ENCODE measurements at regions not wholly inside any gene's neighbourhood (a gene's known extent, or its start where the extent isn't known, plus 50 kb on each side); places are given as distances from the start of the nearest gene placed in this dataset.

DNA sequence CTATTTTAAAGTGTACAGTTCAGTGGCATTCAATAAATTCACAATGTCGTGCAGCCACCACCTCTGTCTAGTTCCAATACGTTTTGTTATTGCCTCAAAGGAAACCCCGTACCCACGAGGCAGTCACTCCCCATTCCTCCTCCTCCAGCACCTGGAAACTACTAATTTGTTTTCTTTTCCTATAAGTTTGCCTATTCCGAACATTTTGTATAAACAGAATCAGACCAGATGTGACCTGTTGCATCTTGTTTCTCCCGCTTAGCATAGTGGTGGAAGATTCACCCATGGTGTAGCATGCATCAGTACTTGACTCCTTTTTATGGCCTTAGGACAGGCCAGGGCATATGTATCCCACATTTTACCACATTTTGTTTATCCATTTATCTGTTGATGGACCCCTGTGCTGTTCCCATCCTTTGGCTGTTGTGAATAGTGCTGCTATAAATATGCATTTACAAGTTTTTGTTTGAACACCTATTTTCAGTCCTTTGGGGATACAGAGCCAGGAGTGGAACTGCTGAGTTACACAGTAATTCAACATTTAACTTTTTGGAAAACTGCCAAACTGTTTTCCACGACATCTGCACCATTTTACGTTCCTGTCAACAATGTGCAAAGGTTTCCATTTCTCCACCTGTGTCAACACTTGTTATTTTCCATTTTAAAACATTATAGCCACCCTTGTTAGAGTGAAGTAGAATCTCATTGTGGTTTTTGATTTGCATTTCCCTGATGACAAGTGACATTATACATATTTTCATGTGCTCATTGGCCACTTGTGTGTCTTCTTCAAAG lies 57.8 kb upstream of the STX18 start:
- Histone ChIP-seq H3K4me1 (ENCODE audit: control extremely low read depth in 1 of 4, control insufficient read depth in 4 of 4, insufficient read depth in 4 of 4, low read length in 3 of 4) (no peaks in the 10 kb centered on the region), H3K9me3 (ENCODE audit: control extremely low read depth in 1 of 5, control insufficient read depth in 4 of 5, insufficient read depth in 2 of 5, low read depth in 1 of 5, low read length in 4 of 5) (peaks cover 0 to 12% (median 10%) of the 10 kb centered on the region in 5 experiments), H3K4me3 (ENCODE audit: control insufficient read depth in 1 of 7, extremely low read depth in 1 of 7, insufficient read depth in 4 of 7, low read depth in 2 of 7, low read length in 6 of 7) (no peak overlapping the region), H3K27ac (ENCODE audit: insufficient read depth in 1 of 2, low read depth in 1 of 2, low read length in 2 of 2, poor library complexity in 1 of 2, severe bottlenecking in 2 of 2) (no peak overlapping the region), H3K27me3 (replicated peaks in 2 of 5; ENCODE audit: control insufficient read depth in 4 of 5, insufficient read depth in 5 of 5, low read length in 4 of 5) (no peaks in the 10 kb centered on the region), H3K36me3 (ENCODE audit: control insufficient read depth in 4 of 4, insufficient read depth in 4 of 4, low read length in 3 of 4) (peaks cover 0 to 10% (median under 1%) of the 10 kb centered on the region in 4 experiments)
- DNase-seq: no peak
- ChIA-PET CTCF (no interaction called here), POLR2A (no interaction called here)
- WGBS (ENCODE audit: insufficient coverage): 91% methylated on average over 8 of the region's 8 CpGs

DNA sequence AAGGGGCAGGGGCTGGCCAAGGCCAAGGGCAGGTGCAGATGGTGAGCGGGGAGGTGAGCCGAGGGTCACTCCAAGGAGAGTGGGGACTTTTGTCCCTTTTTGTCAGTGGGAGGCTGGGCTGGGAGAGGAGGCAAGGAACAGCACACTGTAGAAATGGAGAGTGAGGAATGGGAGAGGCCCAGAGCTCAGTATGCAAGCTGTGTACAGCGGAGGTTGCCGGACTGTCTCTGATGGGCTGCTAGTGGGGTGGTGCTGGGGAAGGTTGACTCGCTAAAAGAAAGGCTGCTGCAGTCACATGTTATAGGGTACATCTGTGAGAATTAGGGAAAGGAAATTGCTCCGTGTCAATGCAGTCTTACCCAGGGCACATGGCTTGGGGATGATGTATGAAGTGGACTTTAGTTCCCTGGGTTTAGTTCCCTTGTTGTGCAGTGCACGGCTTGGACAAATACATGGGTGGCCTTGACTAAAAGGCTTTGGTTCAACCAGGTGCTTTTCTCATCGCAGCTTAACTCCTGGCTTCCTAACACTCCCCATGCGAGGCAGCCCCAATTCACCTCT lies 57.1 kb upstream of the STX18 start:
- no peak overlapping the region for H3K4me3 ChIP-seq (ENCODE audit: control insufficient read depth in 1 of 7, extremely low read depth in 1 of 7, insufficient read depth in 4 of 7, low read depth in 2 of 7, low read length in 6 of 7)
- ChIA-PET CTCF (no interaction called here), POLR2A (interaction anchor here (0.6 kb wide), 1 partner anchor 29 kb away, joined by 3 read pairs; no protein-coding TSS in a partner anchor)
- no peaks in the 10 kb centered on the region for H3K4me1 ChIP-seq (ENCODE audit: control extremely low read depth in 1 of 4, control insufficient read depth in 4 of 4, insufficient read depth in 4 of 4, low read length in 3 of 4)
- H3K36me3 ChIP-seq (ENCODE audit: control insufficient read depth in 4 of 4, insufficient read depth in 4 of 4, low read length in 3 of 4): peaks cover 0 to 10% (median under 1%) of the 10 kb centered on the region in 4 experiments
- WGBS (ENCODE audit: insufficient coverage): 97% methylated on average over 8 of the region's 9 CpGs
- peaks cover 0 to 18% (median 10%) of the 10 kb centered on the region in 5 experiments for H3K9me3 ChIP-seq (ENCODE audit: control extremely low read depth in 1 of 5, control insufficient read depth in 4 of 5, insufficient read depth in 2 of 5, low read depth in 1 of 5, low read length in 4 of 5)
- DNase-seq: no peak
- H3K27ac ChIP-seq (ENCODE audit: insufficient read depth in 1 of 2, low read depth in 1 of 2, low read length in 2 of 2, poor library complexity in 1 of 2, severe bottlenecking in 2 of 2): no peak overlapping the region
- no peaks in the 10 kb centered on the region for H3K27me3 ChIP-seq (replicated peaks in 2 of 5; ENCODE audit: control insufficient read depth in 4 of 5, insufficient read depth in 5 of 5, low read length in 4 of 5)

DNA sequence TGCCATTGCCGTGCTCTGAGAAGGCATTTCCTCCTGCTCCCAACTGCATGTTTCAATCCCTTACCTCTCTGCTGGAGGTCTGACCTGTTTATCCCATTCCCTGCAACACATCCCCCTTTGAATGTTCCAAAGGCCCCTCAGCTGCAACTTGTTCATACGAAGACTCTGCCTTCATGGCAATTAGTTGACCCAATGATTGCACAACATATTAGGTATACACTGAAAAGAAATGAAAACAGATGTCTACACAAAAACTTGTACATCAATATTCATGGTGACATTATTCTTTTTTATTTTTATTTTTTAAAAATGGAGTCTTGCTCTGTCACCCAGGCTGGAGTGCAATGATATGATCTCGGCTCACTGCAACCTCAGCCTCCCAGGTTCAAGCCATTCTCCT lies 54.9 kb upstream of the STX18 start:
- no peak for DNase-seq
- POLR2A ChIA-PET: no interaction called here
- 91% methylated on average over 1 of the region's 3 CpGs for WGBS (ENCODE audit: insufficient coverage)
- peaks cover 0 to 12% (median under 1%) of the 10 kb centered on the region in 4 experiments for H3K36me3 ChIP-seq (ENCODE audit: control insufficient read depth in 4 of 4, insufficient read depth in 4 of 4, low read length in 3 of 4)
- peaks cover 0 to 21% (median 8%) of the 10 kb centered on the region in 5 experiments for H3K9me3 ChIP-seq (ENCODE audit: control extremely low read depth in 1 of 5, control insufficient read depth in 4 of 5, insufficient read depth in 2 of 5, low read depth in 1 of 5, low read length in 4 of 5)
- CTCF ChIA-PET: no interaction called here
- H3K4me3 ChIP-seq (ENCODE audit: control insufficient read depth in 1 of 7, extremely low read depth in 1 of 7, insufficient read depth in 4 of 7, low read depth in 2 of 7, low read length in 6 of 7): no peak overlapping the region
- H3K27me3 ChIP-seq (replicated peaks in 2 of 5; ENCODE audit: control insufficient read depth in 4 of 5, insufficient read depth in 5 of 5, low read length in 4 of 5): no peaks in the 10 kb centered on the region
- H3K4me1 ChIP-seq (ENCODE audit: control extremely low read depth in 1 of 4, control insufficient read depth in 4 of 4, insufficient read depth in 4 of 4, low read length in 3 of 4): no peaks in the 10 kb centered on the region
- no peak overlapping the region for H3K27ac ChIP-seq (ENCODE audit: insufficient read depth in 1 of 2, low read depth in 1 of 2, low read length in 2 of 2, poor library complexity in 1 of 2, severe bottlenecking in 2 of 2)

DNA sequence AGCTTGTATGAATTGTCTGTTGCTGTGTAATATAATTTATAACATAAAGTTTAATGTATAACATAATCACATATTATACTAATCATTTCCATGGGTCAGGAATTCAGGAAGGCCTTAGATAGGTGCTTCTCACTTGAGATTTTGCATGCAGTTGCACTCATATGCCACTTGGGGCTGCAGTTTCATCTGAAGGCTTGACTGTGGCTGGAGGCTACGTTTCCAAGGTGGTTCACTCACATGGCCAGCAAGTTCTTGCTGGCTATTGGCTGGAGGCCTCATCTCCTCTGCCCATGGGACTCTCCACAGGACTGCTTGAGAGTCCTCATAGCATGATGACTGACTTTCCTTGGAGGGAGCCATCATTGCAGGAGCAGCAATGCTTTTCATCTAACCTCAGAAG lies 53.4 kb upstream of the STX18 start:
- Histone ChIP-seq H3K9me3 (ENCODE audit: control extremely low read depth in 1 of 5, control insufficient read depth in 4 of 5, insufficient read depth in 2 of 5, low read depth in 1 of 5, low read length in 4 of 5) (peaks cover 0 to 21% (median 8%) of the 10 kb centered on the region in 5 experiments), H3K27ac (ENCODE audit: insufficient read depth in 1 of 2, low read depth in 1 of 2, low read length in 2 of 2, poor library complexity in 1 of 2, severe bottlenecking in 2 of 2) (no peak overlapping the region), H3K4me3 (ENCODE audit: control insufficient read depth in 1 of 7, extremely low read depth in 1 of 7, insufficient read depth in 4 of 7, low read depth in 2 of 7, low read length in 6 of 7) (no peak overlapping the region), H3K4me1 (ENCODE audit: control extremely low read depth in 1 of 4, control insufficient read depth in 4 of 4, insufficient read depth in 4 of 4, low read length in 3 of 4) (no peaks in the 10 kb centered on the region), H3K36me3 (ENCODE audit: control insufficient read depth in 4 of 4, insufficient read depth in 4 of 4, low read length in 3 of 4) (peaks cover 0 to 12% (median under 1%) of the 10 kb centered on the region in 4 experiments), H3K27me3 (replicated peaks in 2 of 5; ENCODE audit: control insufficient read depth in 4 of 5, insufficient read depth in 5 of 5, low read length in 4 of 5) (no peaks in the 10 kb centered on the region)
- POLR2A ChIA-PET: no interaction called here
- DNase-seq: peak in 1 of 3 donors; percentile 2
- WGBS (ENCODE audit: insufficient coverage): 90% methylated on average over 1 of the region's 1 CpG
- CTCF ChIA-PET: interaction anchor here (1.3 kb wide), 1 partner anchor 14 kb away, joined by 3 read pairs; no protein-coding TSS in a partner anchor

DNA sequence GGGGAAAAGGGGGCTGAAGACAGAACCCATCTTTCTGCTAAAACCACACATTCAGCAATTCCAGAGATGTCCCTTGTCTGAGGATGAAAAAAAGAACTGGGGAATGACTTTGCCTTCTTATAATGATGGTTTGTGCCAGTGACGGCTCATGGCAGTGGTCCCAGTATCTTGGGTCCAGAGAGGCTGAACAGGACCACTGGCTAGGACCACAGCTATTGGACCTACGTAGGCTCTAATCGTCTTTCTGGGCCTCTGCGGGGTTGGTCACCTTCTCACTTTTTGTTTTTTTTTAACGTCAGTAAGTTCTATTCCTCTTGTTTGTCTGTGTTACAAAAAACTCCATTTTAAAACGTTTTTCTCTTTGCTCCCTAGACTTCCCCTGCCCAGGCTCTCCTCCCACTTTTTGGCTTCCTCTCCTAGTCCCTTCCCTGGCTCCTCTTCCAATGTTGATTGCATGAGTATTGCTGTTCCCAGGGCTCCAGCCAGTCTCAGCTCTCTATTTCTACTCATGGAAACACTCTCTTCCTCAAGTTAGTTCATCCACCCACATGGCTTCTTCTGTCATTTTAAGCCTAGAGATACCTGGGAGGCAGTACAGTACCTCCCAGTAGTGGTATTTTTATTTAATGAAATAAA lies 52.6 kb upstream of the STX18 start:
- ChIA-PET POLR2A (no interaction called here), CTCF (interaction anchor here (1.3 kb wide), 1 partner anchor 13 kb away, joined by 3 read pairs; no protein-coding TSS in a partner anchor)
- peaks cover 0 to 12% (median 0%) of the 10 kb centered on the region in 4 experiments for H3K36me3 ChIP-seq (ENCODE audit: control insufficient read depth in 4 of 4, insufficient read depth in 4 of 4, low read length in 3 of 4)
- H3K9me3 ChIP-seq (ENCODE audit: control extremely low read depth in 1 of 5, control insufficient read depth in 4 of 5, insufficient read depth in 2 of 5, low read depth in 1 of 5, low read length in 4 of 5): peaks cover 0 to 21% (median 8%) of the 10 kb centered on the region in 5 experiments
- H3K4me3 ChIP-seq (ENCODE audit: control insufficient read depth in 1 of 7, extremely low read depth in 1 of 7, insufficient read depth in 4 of 7, low read depth in 2 of 7, low read length in 6 of 7): no peak overlapping the region
- WGBS (ENCODE audit: insufficient coverage): 97% methylated on average over 6 of the region's 6 CpGs
- H3K27me3 ChIP-seq (replicated peaks in 2 of 5; ENCODE audit: control insufficient read depth in 4 of 5, insufficient read depth in 5 of 5, low read length in 4 of 5): no peaks in the 10 kb centered on the region
- H3K4me1 ChIP-seq (ENCODE audit: control extremely low read depth in 1 of 4, control insufficient read depth in 4 of 4, insufficient read depth in 4 of 4, low read length in 3 of 4): no peaks in the 10 kb centered on the region
- H3K27ac ChIP-seq (ENCODE audit: insufficient read depth in 1 of 2, low read depth in 1 of 2, low read length in 2 of 2, poor library complexity in 1 of 2, severe bottlenecking in 2 of 2): no peak overlapping the region
- no peak for DNase-seq

DNA sequence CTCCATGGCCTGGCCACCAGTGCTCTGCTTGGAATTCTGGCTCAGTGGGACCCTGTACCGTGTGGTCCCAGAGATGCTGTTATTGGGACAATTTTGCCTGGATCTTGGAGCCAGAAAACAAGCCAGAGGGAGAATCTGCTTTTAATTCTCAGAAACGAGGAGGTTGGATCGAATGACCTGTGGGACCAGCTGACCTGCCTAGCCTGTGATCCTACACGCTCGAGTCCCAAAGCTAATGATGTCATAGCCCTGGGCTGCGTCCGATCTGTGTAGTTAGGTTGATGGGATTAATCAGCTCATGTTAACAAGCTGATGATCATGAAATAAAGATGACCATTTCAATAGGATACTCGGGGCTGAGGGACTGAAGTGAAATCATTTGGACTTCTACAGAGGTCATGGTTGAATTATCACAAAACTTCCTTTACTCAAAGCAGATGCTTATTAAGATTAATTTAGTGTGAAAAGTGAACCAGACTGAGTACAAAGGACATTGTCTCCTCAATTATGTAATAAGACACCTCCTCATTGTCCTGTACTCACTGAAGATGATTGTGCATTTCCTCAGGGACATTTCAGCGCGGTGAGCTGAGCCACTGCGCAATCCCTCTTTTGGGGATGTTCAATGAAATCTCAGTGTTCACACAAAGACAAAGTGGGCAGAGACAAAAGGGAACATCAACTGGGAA lies 51.9 kb upstream of the STX18 start:
- H3K27ac ChIP-seq (ENCODE audit: insufficient read depth in 1 of 2, low read depth in 1 of 2, low read length in 2 of 2, poor library complexity in 1 of 2, severe bottlenecking in 2 of 2): no peak overlapping the region
- H3K27me3 ChIP-seq (replicated peaks in 2 of 5; ENCODE audit: control insufficient read depth in 4 of 5, insufficient read depth in 5 of 5, low read length in 4 of 5): no peaks in the 10 kb centered on the region
- no peak for DNase-seq
- POLR2A ChIA-PET: no interaction called here
- H3K4me3 ChIP-seq (ENCODE audit: control insufficient read depth in 1 of 7, extremely low read depth in 1 of 7, insufficient read depth in 4 of 7, low read depth in 2 of 7, low read length in 6 of 7): no peak overlapping the region
- H3K9me3 ChIP-seq (ENCODE audit: control extremely low read depth in 1 of 5, control insufficient read depth in 4 of 5, insufficient read depth in 2 of 5, low read depth in 1 of 5, low read length in 4 of 5): peaks cover 0 to 21% (median 8%) of the 10 kb centered on the region in 5 experiments
- WGBS (ENCODE audit: insufficient coverage): 99% methylated on average over 8 of the region's 11 CpGs
- H3K4me1 ChIP-seq (ENCODE audit: control extremely low read depth in 1 of 4, control insufficient read depth in 4 of 4, insufficient read depth in 4 of 4, low read length in 3 of 4): no peaks in the 10 kb centered on the region
- CTCF ChIA-PET: no interaction called here
- H3K36me3 ChIP-seq (ENCODE audit: control insufficient read depth in 4 of 4, insufficient read depth in 4 of 4, low read length in 3 of 4): peaks cover 0 to 12% (median 0%) of the 10 kb centered on the region in 4 experiments
